Peyer's patch (tissue), 4 donors: ENCODE measurements at regions not wholly inside any gene's neighbourhood (a gene's known extent, or its start where the extent isn't known, plus 50 kb on each side); places are given as distances from the start of the nearest gene placed in this dataset.

Experiments
- POLR2A ChIP-seq, 2 donors: fragments of 450-650 bp; IDR thresholded peaks; one replicate each; pipeline ENCODE4 v1.5.1; 2017; ENCODE audit warnings: antibody characterized with exemption in 2 of 2, mild to moderate bottlenecking in 2 of 2, moderate library complexity in 2 of 2
- TF ChIP-seq, protein P1 (sequence below), 6 experiments: fragments of 450-650 bp in 4 of 6; fragments of 200-600 bp in 2 of 6; sonication (generic) in 1 of 6; IDR thresholded peaks; one replicate each; pipeline ENCODE4 v1.5.1; 2017 to 2019; ENCODE audit warnings: antibody characterized with exemption in 6 of 6, mild to moderate bottlenecking in 3 of 6, moderate library complexity in 1 of 6

DNA sequence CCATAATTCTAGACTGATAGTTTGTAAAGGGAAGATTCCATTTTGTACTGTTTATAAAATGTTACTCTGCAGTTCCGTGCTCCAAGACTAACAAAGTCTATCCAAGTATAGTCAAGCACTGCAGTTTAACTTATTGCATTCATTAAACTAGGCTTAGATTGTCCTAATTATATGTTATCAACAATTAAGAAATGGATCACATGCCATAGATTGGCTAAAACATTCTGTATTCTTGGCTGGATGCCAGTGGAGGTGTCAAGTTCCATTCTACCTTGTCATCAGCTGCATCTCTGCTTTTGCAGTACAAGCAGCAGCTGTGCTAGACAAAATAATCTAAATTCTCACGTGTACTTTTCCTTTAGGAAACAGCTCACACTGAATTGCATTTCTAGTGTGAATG, 69.4 kb upstream of the MEF2C start:
- TF ChIP-seq, protein P1, sequence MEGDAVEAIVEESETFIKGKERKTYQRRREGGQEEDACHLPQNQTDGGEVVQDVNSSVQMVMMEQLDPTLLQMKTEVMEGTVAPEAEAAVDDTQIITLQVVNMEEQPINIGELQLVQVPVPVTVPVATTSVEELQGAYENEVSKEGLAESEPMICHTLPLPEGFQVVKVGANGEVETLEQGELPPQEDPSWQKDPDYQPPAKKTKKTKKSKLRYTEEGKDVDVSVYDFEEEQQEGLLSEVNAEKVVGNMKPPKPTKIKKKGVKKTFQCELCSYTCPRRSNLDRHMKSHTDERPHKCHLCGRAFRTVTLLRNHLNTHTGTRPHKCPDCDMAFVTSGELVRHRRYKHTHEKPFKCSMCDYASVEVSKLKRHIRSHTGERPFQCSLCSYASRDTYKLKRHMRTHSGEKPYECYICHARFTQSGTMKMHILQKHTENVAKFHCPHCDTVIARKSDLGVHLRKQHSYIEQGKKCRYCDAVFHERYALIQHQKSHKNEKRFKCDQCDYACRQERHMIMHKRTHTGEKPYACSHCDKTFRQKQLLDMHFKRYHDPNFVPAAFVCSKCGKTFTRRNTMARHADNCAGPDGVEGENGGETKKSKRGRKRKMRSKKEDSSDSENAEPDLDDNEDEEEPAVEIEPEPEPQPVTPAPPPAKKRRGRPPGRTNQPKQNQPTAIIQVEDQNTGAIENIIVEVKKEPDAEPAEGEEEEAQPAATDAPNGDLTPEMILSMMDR (IDR thresholded peaks at IDR 0.05), result no peak
- no peak for TF ChIP-seq POLR2A (IDR thresholded peaks at IDR 0.05)
